ENCODE measurements at regions not wholly inside any gene's neighbourhood (a gene's known extent, or its start where the extent isn't known, plus 50 kb on each side); places are given as distances from the start of the nearest gene placed in this dataset.

GRCh38 chr15:96243701-96244100, 86.8 kb upstream of the NR2F2 start:
- Mint-ChIP-seq H3K9me3 (peaks cover 3% of the 10 kb centered on the region), H3K27me3 (ENCODE audit: low read depth) (no peaks in the 10 kb centered on the region), H3K4me3 (no peak overlapping the region), H3K27ac (no peak overlapping the region), H3K36me3 (ENCODE audit: low read depth) (no peaks in the 10 kb centered on the region), H3K4me1 (ENCODE audit: low read depth) (no peaks in the 10 kb centered on the region)

- Mint-ChIP-seq H3K4me3 (no peak overlapping the region), H3K36me3 (ENCODE audit: low read depth) (no peaks in the 10 kb centered on the region), H3K27ac (no peak overlapping the region), H3K4me1 (ENCODE audit: low read depth) (no peaks in the 10 kb centered on the region), H3K9me3 (peaks cover 3% of the 10 kb centered on the region), H3K27me3 (ENCODE audit: low read depth) (no peaks in the 10 kb centered on the region)
These were observed 85.2 kb upstream of the NR2F2 start for GRCh38 chr15:96245252-96245651.

- Mint-ChIP-seq H3K27ac (no peak overlapping the region), H3K9me3 (peaks cover 3% of the 10 kb centered on the region), H3K4me1 (ENCODE audit: low read depth) (no peaks in the 10 kb centered on the region), H3K4me3 (no peak overlapping the region), H3K27me3 (ENCODE audit: low read depth) (no peaks in the 10 kb centered on the region), H3K36me3 (ENCODE audit: low read depth) (no peaks in the 10 kb centered on the region)
These were observed 84.4 kb upstream of the NR2F2 start for GRCh38 chr15:96246057-96246456.

GRCh38 chr15:96247621-96248305, 82.7 kb upstream of the NR2F2 start:
- no peaks in the 10 kb centered on the region for H3K36me3 Mint-ChIP-seq (ENCODE audit: low read depth)

GRCh38 chr15:96252148-96252547, 78.4 kb upstream of the NR2F2 start:
- no peak overlapping the region for H3K27ac Mint-ChIP-seq
- H3K4me1 Mint-ChIP-seq (ENCODE audit: low read depth), result no peaks in the 10 kb centered on the region
- H3K9me3 Mint-ChIP-seq, result no peaks in the 10 kb centered on the region
- no peak overlapping the region for H3K4me3 Mint-ChIP-seq
- H3K36me3 Mint-ChIP-seq (ENCODE audit: low read depth), result no peaks in the 10 kb centered on the region
- no peaks in the 10 kb centered on the region for H3K27me3 Mint-ChIP-seq (ENCODE audit: low read depth)

More at GRCh38 chr15:96247621-96248305, 82.7 kb upstream of the NR2F2 start:
- Mint-ChIP-seq H3K4me1 (ENCODE audit: low read depth) (no peaks in the 10 kb centered on the region), H3K27ac (no peak overlapping the region), H3K4me3 (no peak overlapping the region), H3K27me3 (ENCODE audit: low read depth) (no peaks in the 10 kb centered on the region), H3K9me3 (peaks cover 3% of the 10 kb centered on the region)

- Mint-ChIP-seq H3K27ac (no peak overlapping the region), H3K27me3 (ENCODE audit: low read depth) (no peaks in the 10 kb centered on the region), H3K4me3 (no peak overlapping the region), H3K9me3 (no peaks in the 10 kb centered on the region), H3K36me3 (ENCODE audit: low read depth) (no peaks in the 10 kb centered on the region), H3K4me1 (ENCODE audit: low read depth) (no peaks in the 10 kb centered on the region)
These were observed 77.3 kb upstream of the NR2F2 start for GRCh38 chr15:96253006-96253747.

GRCh38 chr15:96254173-96254572, 76.3 kb upstream of the NR2F2 start:
- H3K9me3 Mint-ChIP-seq, result no peaks in the 10 kb centered on the region
- H3K4me1 Mint-ChIP-seq (ENCODE audit: low read depth), result no peaks in the 10 kb centered on the region
- no peak overlapping the region for H3K27ac Mint-ChIP-seq
- H3K4me3 Mint-ChIP-seq, result no peak overlapping the region
- no peaks in the 10 kb centered on the region for H3K27me3 Mint-ChIP-seq (ENCODE audit: low read depth)
- no peaks in the 10 kb centered on the region for H3K36me3 Mint-ChIP-seq (ENCODE audit: low read depth)

- Mint-ChIP-seq H3K27ac (no peak overlapping the region), H3K4me1 (ENCODE audit: low read depth) (no peaks in the 10 kb centered on the region), H3K4me3 (no peak overlapping the region), H3K36me3 (ENCODE audit: low read depth) (no peaks in the 10 kb centered on the region), H3K9me3 (no peaks in the 10 kb centered on the region), H3K27me3 (ENCODE audit: low read depth) (no peaks in the 10 kb centered on the region)
These were observed 74.9 kb upstream of the NR2F2 start for GRCh38 chr15:96255599-96255998.

GRCh38 chr15:96261575-96262034, 68.9 kb upstream of the NR2F2 start:
- no peak overlapping the region for H3K4me3 Mint-ChIP-seq
- peaks cover 3% of the 10 kb centered on the region for H3K4me1 Mint-ChIP-seq (ENCODE audit: low read depth)
- no peaks in the 10 kb centered on the region for H3K36me3 Mint-ChIP-seq (ENCODE audit: low read depth)
- no peaks in the 10 kb centered on the region for H3K9me3 Mint-ChIP-seq
- no peaks in the 10 kb centered on the region for H3K27me3 Mint-ChIP-seq (ENCODE audit: low read depth)
- no peak overlapping the region for H3K27ac Mint-ChIP-seq

- Mint-ChIP-seq H3K27me3 (ENCODE audit: low read depth) (no peaks in the 10 kb centered on the region), H3K36me3 (ENCODE audit: low read depth) (no peaks in the 10 kb centered on the region), H3K4me1 (ENCODE audit: low read depth) (peaks cover 3% of the 10 kb centered on the region), H3K9me3 (no peaks in the 10 kb centered on the region), H3K4me3 (no peak overlapping the region), H3K27ac (no peak overlapping the region)
These were observed 68.4 kb upstream of the NR2F2 start for GRCh38 chr15:96262097-96262496.

- Mint-ChIP-seq H3K4me1 (ENCODE audit: low read depth) (peaks cover 3% of the 10 kb centered on the region), H3K9me3 (no peaks in the 10 kb centered on the region), H3K27me3 (ENCODE audit: low read depth) (no peaks in the 10 kb centered on the region)
These were observed 67.7 kb upstream of the NR2F2 start for GRCh38 chr15:96262549-96263489.

GRCh38 chr15:96264351-96264798, 66.1 kb upstream of the NR2F2 start:
- Mint-ChIP-seq H3K4me1 (ENCODE audit: low read depth) (peaks cover 3% of the 10 kb centered on the region), H3K36me3 (ENCODE audit: low read depth) (no peaks in the 10 kb centered on the region), H3K4me3 (no peak overlapping the region), H3K9me3 (no peaks in the 10 kb centered on the region), H3K27me3 (ENCODE audit: low read depth) (no peaks in the 10 kb centered on the region), H3K27ac (no peak overlapping the region)

More at GRCh38 chr15:96262549-96263489, 67.7 kb upstream of the NR2F2 start:
- Mint-ChIP-seq H3K36me3 (ENCODE audit: low read depth) (no peaks in the 10 kb centered on the region), H3K4me3 (no peak overlapping the region), H3K27ac (no peak overlapping the region)

- H3K9me3 Mint-ChIP-seq, result no peaks in the 10 kb centered on the region
- no peaks in the 10 kb centered on the region for H3K27me3 Mint-ChIP-seq (ENCODE audit: low read depth)
- no peak overlapping the region for H3K27ac Mint-ChIP-seq
- H3K4me1 Mint-ChIP-seq (ENCODE audit: low read depth), result peaks cover 3% of the 10 kb centered on the region
- no peak overlapping the region for H3K4me3 Mint-ChIP-seq
- H3K36me3 Mint-ChIP-seq (ENCODE audit: low read depth), result no peaks in the 10 kb centered on the region
These were observed 65.5 kb upstream of the NR2F2 start for GRCh38 chr15:96264801-96265515.

GRCh38 chr15:96266456-96266855, 64.0 kb upstream of the NR2F2 start:
- Mint-ChIP-seq H3K9me3 (no peaks in the 10 kb centered on the region), H3K27me3 (ENCODE audit: low read depth) (no peaks in the 10 kb centered on the region), H3K27ac (no peak overlapping the region), H3K36me3 (ENCODE audit: low read depth) (no peaks in the 10 kb centered on the region), H3K4me1 (ENCODE audit: low read depth) (peaks cover 3% of the 10 kb centered on the region), H3K4me3 (no peak overlapping the region)
